WTC11 (cell line): ENCODE measurements at regions not wholly inside any gene's neighbourhood (a gene's known extent, or its start where the extent isn't known, plus 50 kb on each side); places are given as distances from the start of the nearest gene placed in this dataset.

Experiments used
- ATAC-seq: fragments of 200-7000 bp; cut with Tn5 transposase; 2 replicates; pipeline ENCODE4 v1.10.0; 2021; ENCODE audit warnings: mild to moderate bottlenecking, moderate library complexity
- CTCF ChIA-PET: fragments of 300-600 bp; sonication (Branson Sonifier 250); formaldehyde crosslinking; loops from one replicate; lab custom pipeline; 2021; ENCODE audit warnings: antibody characterized with exemption; lab: Charles Lee
- POLR2A ChIA-PET: fragments of 350-600 bp; sonication (Branson Sonifier 250); formaldehyde crosslinking; loops from one replicate; lab custom pipeline; 2021; ENCODE audit warnings: antibody characterized with exemption; lab: Charles Lee
- DNase-seq: peaks from one replicate; pipeline ENCODE4 v3.0.0; 2021; ENCODE audit warnings: low spot score
- H3K27ac Mint-ChIP-seq: 2 replicates; pipeline ENCODE4 v1.8.0; 2021; ENCODE audit warnings: mixed read lengths
- H3K27me3 Mint-ChIP-seq: 2 replicates; pipeline ENCODE4 v1.8.0; 2021; ENCODE audit warnings: low read depth, mild to moderate bottlenecking, moderate library complexity, mixed read lengths
- H3K36me3 Mint-ChIP-seq: 2 replicates; pipeline ENCODE4 v1.8.0; 2021; ENCODE audit warnings: mixed read lengths
- H3K4me1 Mint-ChIP-seq: 2 replicates; pipeline ENCODE4 v1.8.0; 2022; ENCODE audit warnings: mixed read lengths
- H3K4me3 Mint-ChIP-seq: 2 replicates; pipeline ENCODE4 v1.8.0; 2021; ENCODE audit warnings: mild to moderate bottlenecking, moderate library complexity, mixed read lengths
- H3K9me3 Mint-ChIP-seq: 2 replicates; pipeline ENCODE4 v1.8.0; 2021; ENCODE audit warnings: mixed read lengths
- ETV6 ChIP-seq: sonication (generic); formaldehyde crosslinking; IDR thresholded peaks from 2 replicates; pipeline ENCODE4 v1.8.1; 2022; ENCODE audit warnings: mild to moderate bottlenecking, missing genetic modification reagents
- FOXP1 ChIP-seq: sonication (generic); formaldehyde crosslinking; IDR thresholded peaks from 2 replicates; pipeline ENCODE4 v1.8.0; 2022; ENCODE audit warnings: missing genetic modification reagents, mild to moderate bottlenecking, moderate library complexity, borderline replicate concordance
- IRF2 ChIP-seq: sonication (generic); formaldehyde crosslinking; IDR thresholded peaks from 2 replicates; pipeline ENCODE4 v1.8.0; 2022; ENCODE audit warnings: low read depth, missing genetic modification reagents, borderline replicate concordance
- NFYB ChIP-seq: sonication (generic); formaldehyde crosslinking; conservative IDR thresholded peaks from 2 replicates; pipeline ENCODE4 v1.8.0; 2022; ENCODE audit warnings: low read depth, missing genetic modification reagents
- NR3C1 ChIP-seq: sonication (generic); formaldehyde crosslinking; conservative IDR thresholded peaks from 2 replicates; pipeline ENCODE4 v1.8.1; 2023; ENCODE audit warnings: low read depth, mild to moderate bottlenecking, missing genetic modification reagents
- OVOL2 ChIP-seq: fragments of 250-450 bp; sonication (Bioruptor Pico); IDR thresholded peaks from 2 replicates; pipeline ENCODE4 v1.9.0; 2021; ENCODE audit warnings: mild to moderate bottlenecking, borderline replicate concordance
- SOX15 ChIP-seq: fragments of 250-450 bp; sonication (Bioruptor Pico); IDR thresholded peaks from 2 replicates; pipeline ENCODE4 v1.9.0; 2021; ENCODE audit warnings: mild to moderate bottlenecking
- ZNF232 ChIP-seq: sonication (generic); formaldehyde crosslinking; IDR thresholded peaks from 2 replicates; pipeline ENCODE4 v1.8.0; 2022; ENCODE audit warnings: mild to moderate bottlenecking, missing genetic modification reagents
- ZNF396 ChIP-seq: fragments of 250-450 bp; sonication (Bioruptor Pico); IDR thresholded peaks from 2 replicates; pipeline ENCODE4 v1.8.0; 2021; ENCODE audit warnings: mild to moderate bottlenecking, moderate library complexity, borderline replicate concordance
- TF ChIP-seq, protein P1 (sequence below): sonication (generic); formaldehyde crosslinking; IDR thresholded peaks from 2 replicates; pipeline ENCODE4 v1.8.0; 2022; ENCODE audit warnings: missing genetic modification reagents
- TF ChIP-seq, protein P2 (sequence below): fragments of 250-450 bp; sonication (Bioruptor Pico); IDR thresholded peaks from 2 replicates; pipeline ENCODE4 v1.9.0; 2021; ENCODE audit warnings: mild to moderate bottlenecking, borderline replicate concordance
- TF ChIP-seq, protein P3 (sequence below): fragments of 250-450 bp; sonication (Bioruptor Pico); IDR thresholded peaks from 2 replicates; pipeline ENCODE4 v1.8.0; 2021; ENCODE audit warnings: mild to moderate bottlenecking
- TF ChIP-seq, protein P4 (sequence below): sonication (generic); formaldehyde crosslinking; conservative IDR thresholded peaks from 2 replicates; pipeline ENCODE4 v1.8.1; 2023; ENCODE audit warnings: mild to moderate bottlenecking, low read depth, missing genetic modification reagents, moderate library complexity
- TF ChIP-seq, protein P5 (sequence below): fragments of 250-450 bp; sonication (Bioruptor Pico); IDR thresholded peaks from 2 replicates; pipeline ENCODE4 v1.9.0; 2021; ENCODE audit warnings: moderate library complexity, mild to moderate bottlenecking, inconsistent platforms, borderline replicate concordance
- TF ChIP-seq, protein P6 (sequence below): sonication (generic); formaldehyde crosslinking; IDR thresholded peaks from 2 replicates; pipeline ENCODE4 v1.8.1; 2023; ENCODE audit warnings: mild to moderate bottlenecking, missing genetic modification reagents
- TF ChIP-seq, protein P7 (sequence below): sonication (generic); formaldehyde crosslinking; IDR thresholded peaks from 2 replicates; pipeline ENCODE4 v1.8.1; 2023; ENCODE audit warnings: mild to moderate bottlenecking, missing genetic modification reagents

DNA sequence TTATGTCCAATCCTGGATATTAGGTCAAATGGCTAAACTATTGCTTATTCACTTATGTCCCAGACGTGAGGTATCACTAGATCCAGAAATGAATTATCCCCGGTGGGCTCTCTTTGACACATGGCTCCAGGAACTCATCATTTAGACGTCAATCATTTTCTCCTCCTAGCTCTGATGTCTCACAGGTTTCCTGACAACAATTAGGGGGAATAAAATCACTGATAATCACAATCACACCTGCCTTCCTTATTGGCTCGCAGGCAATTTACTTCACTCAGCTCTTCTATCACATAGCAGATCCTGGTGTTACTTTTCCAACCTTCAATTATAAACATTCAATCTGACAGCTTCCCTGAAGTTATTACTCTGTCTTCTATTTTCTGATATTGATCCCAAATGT is 634.0 kb upstream of the TENM4 start (continued):
- TF ChIP-seq, protein P1, sequence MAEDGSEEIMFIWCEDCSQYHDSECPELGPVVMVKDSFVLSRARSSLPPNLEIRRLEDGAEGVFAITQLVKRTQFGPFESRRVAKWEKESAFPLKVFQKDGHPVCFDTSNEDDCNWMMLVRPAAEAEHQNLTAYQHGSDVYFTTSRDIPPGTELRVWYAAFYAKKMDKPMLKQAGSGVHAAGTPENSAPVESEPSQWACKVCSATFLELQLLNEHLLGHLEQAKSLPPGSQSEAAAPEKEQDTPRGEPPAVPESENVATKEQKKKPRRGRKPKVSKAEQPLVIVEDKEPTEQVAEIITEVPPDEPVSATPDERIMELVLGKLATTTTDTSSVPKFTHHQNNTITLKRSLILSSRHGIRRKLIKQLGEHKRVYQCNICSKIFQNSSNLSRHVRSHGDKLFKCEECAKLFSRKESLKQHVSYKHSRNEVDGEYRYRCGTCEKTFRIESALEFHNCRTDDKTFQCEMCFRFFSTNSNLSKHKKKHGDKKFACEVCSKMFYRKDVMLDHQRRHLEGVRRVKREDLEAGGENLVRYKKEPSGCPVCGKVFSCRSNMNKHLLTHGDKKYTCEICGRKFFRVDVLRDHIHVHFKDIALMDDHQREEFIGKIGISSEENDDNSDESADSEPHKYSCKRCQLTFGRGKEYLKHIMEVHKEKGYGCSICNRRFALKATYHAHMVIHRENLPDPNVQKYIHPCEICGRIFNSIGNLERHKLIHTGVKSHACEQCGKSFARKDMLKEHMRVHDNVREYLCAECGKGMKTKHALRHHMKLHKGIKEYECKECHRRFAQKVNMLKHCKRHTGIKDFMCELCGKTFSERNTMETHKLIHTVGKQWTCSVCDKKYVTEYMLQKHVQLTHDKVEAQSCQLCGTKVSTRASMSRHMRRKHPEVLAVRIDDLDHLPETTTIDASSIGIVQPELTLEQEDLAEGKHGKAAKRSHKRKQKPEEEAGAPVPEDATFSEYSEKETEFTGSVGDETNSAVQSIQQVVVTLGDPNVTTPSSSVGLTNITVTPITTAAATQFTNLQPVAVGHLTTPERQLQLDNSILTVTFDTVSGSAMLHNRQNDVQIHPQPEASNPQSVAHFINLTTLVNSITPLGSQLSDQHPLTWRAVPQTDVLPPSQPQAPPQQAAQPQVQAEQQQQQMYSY (CRISPR knock-in tag) = no peak
- TF ChIP-seq SOX15 (CRISPR knock-in tag) = no peak
- TF ChIP-seq, protein P2, sequence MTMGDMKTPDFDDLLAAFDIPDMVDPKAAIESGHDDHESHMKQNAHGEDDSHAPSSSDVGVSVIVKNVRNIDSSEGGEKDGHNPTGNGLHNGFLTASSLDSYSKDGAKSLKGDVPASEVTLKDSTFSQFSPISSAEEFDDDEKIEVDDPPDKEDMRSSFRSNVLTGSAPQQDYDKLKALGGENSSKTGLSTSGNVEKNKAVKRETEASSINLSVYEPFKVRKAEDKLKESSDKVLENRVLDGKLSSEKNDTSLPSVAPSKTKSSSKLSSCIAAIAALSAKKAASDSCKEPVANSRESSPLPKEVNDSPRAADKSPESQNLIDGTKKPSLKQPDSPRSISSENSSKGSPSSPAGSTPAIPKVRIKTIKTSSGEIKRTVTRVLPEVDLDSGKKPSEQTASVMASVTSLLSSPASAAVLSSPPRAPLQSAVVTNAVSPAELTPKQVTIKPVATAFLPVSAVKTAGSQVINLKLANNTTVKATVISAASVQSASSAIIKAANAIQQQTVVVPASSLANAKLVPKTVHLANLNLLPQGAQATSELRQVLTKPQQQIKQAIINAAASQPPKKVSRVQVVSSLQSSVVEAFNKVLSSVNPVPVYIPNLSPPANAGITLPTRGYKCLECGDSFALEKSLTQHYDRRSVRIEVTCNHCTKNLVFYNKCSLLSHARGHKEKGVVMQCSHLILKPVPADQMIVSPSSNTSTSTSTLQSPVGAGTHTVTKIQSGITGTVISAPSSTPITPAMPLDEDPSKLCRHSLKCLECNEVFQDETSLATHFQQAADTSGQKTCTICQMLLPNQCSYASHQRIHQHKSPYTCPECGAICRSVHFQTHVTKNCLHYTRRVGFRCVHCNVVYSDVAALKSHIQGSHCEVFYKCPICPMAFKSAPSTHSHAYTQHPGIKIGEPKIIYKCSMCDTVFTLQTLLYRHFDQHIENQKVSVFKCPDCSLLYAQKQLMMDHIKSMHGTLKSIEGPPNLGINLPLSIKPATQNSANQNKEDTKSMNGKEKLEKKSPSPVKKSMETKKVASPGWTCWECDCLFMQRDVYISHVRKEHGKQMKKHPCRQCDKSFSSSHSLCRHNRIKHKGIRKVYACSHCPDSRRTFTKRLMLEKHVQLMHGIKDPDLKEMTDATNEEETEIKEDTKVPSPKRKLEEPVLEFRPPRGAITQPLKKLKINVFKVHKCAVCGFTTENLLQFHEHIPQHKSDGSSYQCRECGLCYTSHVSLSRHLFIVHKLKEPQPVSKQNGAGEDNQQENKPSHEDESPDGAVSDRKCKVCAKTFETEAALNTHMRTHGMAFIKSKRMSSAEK = no peak
- no peak for TF ChIP-seq OVOL2 (CRISPR knock-in tag)
- TF ChIP-seq, protein P3, sequence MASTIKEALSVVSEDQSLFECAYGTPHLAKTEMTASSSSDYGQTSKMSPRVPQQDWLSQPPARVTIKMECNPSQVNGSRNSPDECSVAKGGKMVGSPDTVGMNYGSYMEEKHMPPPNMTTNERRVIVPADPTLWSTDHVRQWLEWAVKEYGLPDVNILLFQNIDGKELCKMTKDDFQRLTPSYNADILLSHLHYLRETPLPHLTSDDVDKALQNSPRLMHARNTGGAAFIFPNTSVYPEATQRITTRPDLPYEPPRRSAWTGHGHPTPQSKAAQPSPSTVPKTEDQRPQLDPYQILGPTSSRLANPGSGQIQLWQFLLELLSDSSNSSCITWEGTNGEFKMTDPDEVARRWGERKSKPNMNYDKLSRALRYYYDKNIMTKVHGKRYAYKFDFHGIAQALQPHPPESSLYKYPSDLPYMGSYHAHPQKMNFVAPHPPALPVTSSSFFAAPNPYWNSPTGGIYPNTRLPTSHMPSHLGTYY (CRISPR knock-in tag) = no peak
- no peak for TF ChIP-seq ZNF232 (CRISPR knock-in tag)
- no peak for TF ChIP-seq IRF2 (CRISPR knock-in tag)
- no peak for TF ChIP-seq ETV6 (CRISPR knock-in tag)
- TF ChIP-seq, protein P4, sequence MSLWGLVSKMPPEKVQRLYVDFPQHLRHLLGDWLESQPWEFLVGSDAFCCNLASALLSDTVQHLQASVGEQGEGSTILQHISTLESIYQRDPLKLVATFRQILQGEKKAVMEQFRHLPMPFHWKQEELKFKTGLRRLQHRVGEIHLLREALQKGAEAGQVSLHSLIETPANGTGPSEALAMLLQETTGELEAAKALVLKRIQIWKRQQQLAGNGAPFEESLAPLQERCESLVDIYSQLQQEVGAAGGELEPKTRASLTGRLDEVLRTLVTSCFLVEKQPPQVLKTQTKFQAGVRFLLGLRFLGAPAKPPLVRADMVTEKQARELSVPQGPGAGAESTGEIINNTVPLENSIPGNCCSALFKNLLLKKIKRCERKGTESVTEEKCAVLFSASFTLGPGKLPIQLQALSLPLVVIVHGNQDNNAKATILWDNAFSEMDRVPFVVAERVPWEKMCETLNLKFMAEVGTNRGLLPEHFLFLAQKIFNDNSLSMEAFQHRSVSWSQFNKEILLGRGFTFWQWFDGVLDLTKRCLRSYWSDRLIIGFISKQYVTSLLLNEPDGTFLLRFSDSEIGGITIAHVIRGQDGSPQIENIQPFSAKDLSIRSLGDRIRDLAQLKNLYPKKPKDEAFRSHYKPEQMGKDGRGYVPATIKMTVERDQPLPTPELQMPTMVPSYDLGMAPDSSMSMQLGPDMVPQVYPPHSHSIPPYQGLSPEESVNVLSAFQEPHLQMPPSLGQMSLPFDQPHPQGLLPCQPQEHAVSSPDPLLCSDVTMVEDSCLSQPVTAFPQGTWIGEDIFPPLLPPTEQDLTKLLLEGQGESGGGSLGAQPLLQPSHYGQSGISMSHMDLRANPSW (CRISPR knock-in tag) = no peak
- TF ChIP-seq ZNF396 (CRISPR knock-in tag) = no peak

DNA sequence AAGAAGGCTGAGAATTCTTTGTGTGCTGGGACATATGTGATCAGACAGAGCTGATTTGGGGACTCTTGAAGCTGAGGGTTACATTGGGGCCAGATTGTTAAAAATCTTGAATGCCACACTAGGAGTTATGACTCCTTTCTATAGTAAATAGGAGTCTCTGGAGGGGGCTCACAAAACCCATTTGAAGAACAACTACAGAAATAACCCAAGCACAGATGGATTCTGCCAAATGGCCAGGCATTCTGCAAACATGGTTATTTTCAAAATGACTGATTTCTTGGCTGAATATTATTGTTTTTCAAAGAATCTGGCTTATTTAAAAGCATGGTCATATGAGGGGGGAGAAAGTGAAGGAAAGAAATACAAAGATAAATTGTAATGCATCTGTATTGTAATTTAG is 625.5 kb upstream of the TENM4 start:
- H3K27ac Mint-ChIP-seq = no peak overlapping the region
- no peaks in the 10 kb centered on the region for H3K4me1 Mint-ChIP-seq
- DNase-seq = no peak
- ChIA-PET POLR2A (no interaction called here), CTCF (no interaction called here)
- H3K9me3 Mint-ChIP-seq = peaks cover under 1% of the 10 kb centered on the region; the same call in 1 of the 2 replicates
- no peaks in the 10 kb centered on the region for H3K27me3 Mint-ChIP-seq
- H3K4me3 Mint-ChIP-seq = no peak overlapping the region
- no peak for ATAC-seq
- H3K36me3 Mint-ChIP-seq = no peaks in the 10 kb centered on the region
- TF ChIP-seq NFYB (CRISPR knock-in tag) (no peak), OVOL2 (CRISPR knock-in tag) (no peak), FOXP1 (CRISPR knock-in tag) (no peak), NR3C1 (no peak), SOX15 (CRISPR knock-in tag) (no peak)
- TF ChIP-seq, protein P5, sequence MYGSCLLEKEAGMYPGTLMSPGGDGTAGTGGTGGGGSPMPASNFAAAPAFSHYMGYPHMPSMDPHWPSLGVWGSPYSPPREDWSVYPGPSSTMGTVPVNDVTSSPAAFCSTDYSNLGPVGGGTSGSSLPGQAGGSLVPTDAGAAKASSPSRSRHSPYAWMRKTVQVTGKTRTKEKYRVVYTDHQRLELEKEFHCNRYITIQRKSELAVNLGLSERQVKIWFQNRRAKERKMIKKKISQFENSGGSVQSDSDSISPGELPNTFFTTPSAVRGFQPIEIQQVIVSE (CRISPR knock-in tag) = no peak
- TF ChIP-seq, protein P6, sequence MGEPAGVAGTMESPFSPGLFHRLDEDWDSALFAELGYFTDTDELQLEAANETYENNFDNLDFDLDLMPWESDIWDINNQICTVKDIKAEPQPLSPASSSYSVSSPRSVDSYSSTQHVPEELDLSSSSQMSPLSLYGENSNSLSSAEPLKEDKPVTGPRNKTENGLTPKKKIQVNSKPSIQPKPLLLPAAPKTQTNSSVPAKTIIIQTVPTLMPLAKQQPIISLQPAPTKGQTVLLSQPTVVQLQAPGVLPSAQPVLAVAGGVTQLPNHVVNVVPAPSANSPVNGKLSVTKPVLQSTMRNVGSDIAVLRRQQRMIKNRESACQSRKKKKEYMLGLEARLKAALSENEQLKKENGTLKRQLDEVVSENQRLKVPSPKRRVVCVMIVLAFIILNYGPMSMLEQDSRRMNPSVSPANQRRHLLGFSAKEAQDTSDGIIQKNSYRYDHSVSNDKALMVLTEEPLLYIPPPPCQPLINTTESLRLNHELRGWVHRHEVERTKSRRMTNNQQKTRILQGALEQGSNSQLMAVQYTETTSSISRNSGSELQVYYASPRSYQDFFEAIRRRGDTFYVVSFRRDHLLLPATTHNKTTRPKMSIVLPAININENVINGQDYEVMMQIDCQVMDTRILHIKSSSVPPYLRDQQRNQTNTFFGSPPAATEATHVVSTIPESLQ (CRISPR knock-in tag) = no peak
- TF ChIP-seq, protein P7, sequence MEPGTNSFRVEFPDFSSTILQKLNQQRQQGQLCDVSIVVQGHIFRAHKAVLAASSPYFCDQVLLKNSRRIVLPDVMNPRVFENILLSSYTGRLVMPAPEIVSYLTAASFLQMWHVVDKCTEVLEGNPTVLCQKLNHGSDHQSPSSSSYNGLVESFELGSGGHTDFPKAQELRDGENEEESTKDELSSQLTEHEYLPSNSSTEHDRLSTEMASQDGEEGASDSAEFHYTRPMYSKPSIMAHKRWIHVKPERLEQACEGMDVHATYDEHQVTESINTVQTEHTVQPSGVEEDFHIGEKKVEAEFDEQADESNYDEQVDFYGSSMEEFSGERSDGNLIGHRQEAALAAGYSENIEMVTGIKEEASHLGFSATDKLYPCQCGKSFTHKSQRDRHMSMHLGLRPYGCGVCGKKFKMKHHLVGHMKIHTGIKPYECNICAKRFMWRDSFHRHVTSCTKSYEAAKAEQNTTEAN (CRISPR knock-in tag) = no peak
